NT2/D1 (cell line): ENCODE measurements at regions not wholly inside any gene's neighbourhood (a gene's known extent, or its start where the extent isn't known, plus 50 kb on each side); places are given as distances from the start of the nearest gene placed in this dataset.

Experiments
- YY1 ChIP-seq: IDR thresholded peaks from 2 replicates; pipeline ENCODE4 v1.6.1; 2011; ENCODE audit not compliant: insufficient read length, insufficient read depth
- ZNF274 ChIP-seq: IDR thresholded peaks from 2 replicates; pipeline ENCODE4 v1.6.1; 2011; ENCODE audit warnings: mild to moderate bottlenecking, low read depth, low read length

- TF ChIP-seq YY1 (no peak), ZNF274 (no peak)
These were observed 448.1 kb downstream of the NFIB start for GRCh38 chr9:13865869-13866268.
